T-helper 1 cell treated with Interleukin-12 subunit alpha and Interleukin-12 subunit beta and Interleukin-4 antibody, amounts not matched to agents 30 μg/mL and 1 μg/mL, for 36 hours (primary cell): ENCODE measurements at regions not wholly inside any gene's neighbourhood (a gene's known extent, or its start where the extent isn't known, plus 50 kb on each side); places are given as distances from the start of the nearest gene placed in this dataset.
"Not testable (repeated sequence)": the region's sequence is repeated elsewhere in the genome, so short reads cannot be mapped to it uniquely, and the experiment has no call there.

Experiments used
- H3K27ac Mint-ChIP-seq: one replicate; pipeline ENCODE4 v1.8.0; 2021; ENCODE audit warnings: mild to moderate bottlenecking, mixed read lengths
- H3K27me3 Mint-ChIP-seq: one replicate; pipeline ENCODE4 v1.8.0; 2021; ENCODE audit warnings: low read depth, mixed read lengths
- H3K36me3 Mint-ChIP-seq: one replicate; pipeline ENCODE4 v1.8.0; 2021; ENCODE audit warnings: low read depth, mixed read lengths
- H3K4me1 Mint-ChIP-seq: one replicate; pipeline ENCODE4 v1.8.0; 2021; ENCODE audit warnings: low read depth, mixed read lengths
- H3K4me3 Mint-ChIP-seq: one replicate; pipeline ENCODE4 v1.8.0; 2021; ENCODE audit warnings: mild to moderate bottlenecking, moderate library complexity, mixed read lengths
- H3K9me3 Mint-ChIP-seq: one replicate; pipeline ENCODE4 v1.8.0; 2021; ENCODE audit warnings: mixed read lengths

- no peak overlapping the region for H3K27ac Mint-ChIP-seq
- no peaks in the 10 kb centered on the region for H3K36me3 Mint-ChIP-seq
These were observed 65.8 kb downstream of the MTX3 start for GRCh38 chr5:79924936-79925893.

GRCh38 chr5:79923431-79923830, 67.6 kb downstream of the MTX3 start:
- no peaks in the 10 kb centered on the region for H3K36me3 Mint-ChIP-seq
- H3K27me3 Mint-ChIP-seq = peaks cover 22% of the 10 kb centered on the region
- no peaks in the 10 kb centered on the region for H3K4me1 Mint-ChIP-seq
- no peak overlapping the region for H3K27ac Mint-ChIP-seq
- H3K9me3 Mint-ChIP-seq = no peaks in the 10 kb centered on the region
- H3K4me3 Mint-ChIP-seq = no peak overlapping the region

More at GRCh38 chr5:79924936-79925893, 65.8 kb downstream of the MTX3 start:
- no peak overlapping the region for H3K4me3 Mint-ChIP-seq
- H3K9me3 Mint-ChIP-seq = no peaks in the 10 kb centered on the region
- H3K4me1 Mint-ChIP-seq = no peaks in the 10 kb centered on the region
- peaks cover 22% of the 10 kb centered on the region for H3K27me3 Mint-ChIP-seq

GRCh38 chr5:79922626-79923025, 68.4 kb downstream of the MTX3 start:
- Mint-ChIP-seq H3K27ac (no peak overlapping the region), H3K9me3 (no peaks in the 10 kb centered on the region), H3K4me3 (no peak overlapping the region), H3K36me3 (no peaks in the 10 kb centered on the region), H3K27me3 (peaks cover 24% of the 10 kb centered on the region), H3K4me1 (no peaks in the 10 kb centered on the region)

GRCh38 chr5:79907452-79907851, 83.6 kb downstream of the MTX3 start:
- H3K27ac Mint-ChIP-seq, H3K9me3 Mint-ChIP-seq, H3K4me3 Mint-ChIP-seq, H3K4me1 Mint-ChIP-seq, H3K36me3 Mint-ChIP-seq, H3K27me3 Mint-ChIP-seq: not testable (repeated sequence)

GRCh38 chr5:79902571-79902970, 88.5 kb downstream of the MTX3 start:
- not testable (repeated sequence) for H3K27ac Mint-ChIP-seq, H3K4me1 Mint-ChIP-seq, H3K4me3 Mint-ChIP-seq, H3K9me3 Mint-ChIP-seq, H3K36me3 Mint-ChIP-seq
- H3K27me3 Mint-ChIP-seq = peaks cover 29% of the 10 kb centered on the region

GRCh38 chr5:79901631-79902030, 89.4 kb downstream of the MTX3 start:
- Mint-ChIP-seq H3K27ac (no peak overlapping the region), H3K9me3 (no peaks in the 10 kb centered on the region), H3K4me1 (no peaks in the 10 kb centered on the region), H3K4me3 (no peak overlapping the region), H3K36me3 (no peaks in the 10 kb centered on the region), H3K27me3 (peaks cover 35% of the 10 kb centered on the region)

GRCh38 chr5:79898611-79899010, 92.5 kb downstream of the MTX3 start:
- Mint-ChIP-seq H3K4me1 (no peaks in the 10 kb centered on the region), H3K27ac (no peak overlapping the region), H3K36me3 (no peaks in the 10 kb centered on the region), H3K4me3 (no peak overlapping the region), H3K9me3 (no peaks in the 10 kb centered on the region), H3K27me3 (peaks cover 50% of the 10 kb centered on the region)

GRCh38 chr5:79893976-79894375, 97.1 kb downstream of the MTX3 start:
- Mint-ChIP-seq H3K36me3 (no peaks in the 10 kb centered on the region), H3K4me3 (no peak overlapping the region), H3K4me1 (no peaks in the 10 kb centered on the region), H3K9me3 (no peaks in the 10 kb centered on the region), H3K27me3 (peaks cover 48% of the 10 kb centered on the region), H3K27ac (no peak overlapping the region)

GRCh38 chr5:79893485-79893884, 97.6 kb downstream of the MTX3 start:
- H3K9me3 Mint-ChIP-seq = peaks cover 2% of the 10 kb centered on the region
- H3K27me3 Mint-ChIP-seq = peaks cover 43% of the 10 kb centered on the region
- no peaks in the 10 kb centered on the region for H3K4me1 Mint-ChIP-seq
- no peaks in the 10 kb centered on the region for H3K36me3 Mint-ChIP-seq
- H3K4me3 Mint-ChIP-seq = no peak overlapping the region
- H3K27ac Mint-ChIP-seq = no peak overlapping the region

GRCh38 chr5:79890930-79891249, 100.2 kb downstream of the MTX3 start:
- H3K4me3 Mint-ChIP-seq = no peak overlapping the region
- H3K27ac Mint-ChIP-seq = no peak overlapping the region
- H3K36me3 Mint-ChIP-seq = no peaks in the 10 kb centered on the region
- H3K4me1 Mint-ChIP-seq = no peaks in the 10 kb centered on the region
- peaks cover 14% of the 10 kb centered on the region for H3K9me3 Mint-ChIP-seq
- H3K27me3 Mint-ChIP-seq = peaks cover 32% of the 10 kb centered on the region

GRCh38 chr5:79890119-79890929, 100.7 kb downstream of the MTX3 start:
- Mint-ChIP-seq H3K4me3 (no peak overlapping the region), H3K9me3 (peaks cover 14% of the 10 kb centered on the region), H3K4me1 (no peaks in the 10 kb centered on the region), H3K36me3 (no peaks in the 10 kb centered on the region), H3K27me3 (peaks cover 28% of the 10 kb centered on the region), H3K27ac (no peak overlapping the region)

GRCh38 chr5:79888643-79889042, 102.4 kb downstream of the MTX3 start:
- Mint-ChIP-seq H3K27ac (no peak overlapping the region), H3K27me3 (peaks cover 23% of the 10 kb centered on the region), H3K36me3 (no peaks in the 10 kb centered on the region), H3K9me3 (peaks cover 14% of the 10 kb centered on the region), H3K4me3 (no peak overlapping the region), H3K4me1 (no peaks in the 10 kb centered on the region)

- H3K27ac Mint-ChIP-seq = no peak overlapping the region
These were observed 104.0 kb downstream of the MTX3 start for GRCh38 chr5:79886925-79887655.

GRCh38 chr5:79886456-79886855, 104.6 kb downstream of the MTX3 start:
- Mint-ChIP-seq H3K27me3 (peaks cover 17% of the 10 kb centered on the region), H3K9me3 (peaks cover 14% of the 10 kb centered on the region), H3K4me1 (no peaks in the 10 kb centered on the region), H3K27ac (no peak overlapping the region), H3K36me3 (no peaks in the 10 kb centered on the region), H3K4me3 (no peak overlapping the region)

More at GRCh38 chr5:79886925-79887655, 104.0 kb downstream of the MTX3 start:
- no peaks in the 10 kb centered on the region for H3K4me1 Mint-ChIP-seq
- H3K36me3 Mint-ChIP-seq = no peaks in the 10 kb centered on the region
- peaks cover 18% of the 10 kb centered on the region for H3K27me3 Mint-ChIP-seq
- no peak overlapping the region for H3K4me3 Mint-ChIP-seq
- peaks cover 14% of the 10 kb centered on the region for H3K9me3 Mint-ChIP-seq
